ENCODE measurements at regions not wholly inside any gene's neighbourhood (a gene's known extent, or its start where the extent isn't known, plus 50 kb on each side); places are given as distances from the start of the nearest gene placed in this dataset.

GRCh38 chrX:131646106-131646505 is 102.2 kb downstream of the OR13H1 start:
- TF ChIP-seq CTCF (IDR thresholded peaks at IDR 0.05): no peak
- no peak for TF ChIP-seq SMC3 (IDR thresholded peaks at IDR 0.05; ENCODE audit: low read depth, low read length)
- TF ChIP-seq GABPA (IDR thresholded peaks at IDR 0.05; ENCODE audit: low read depth): no peak
- no peak for TF ChIP-seq MAX (IDR thresholded peaks at IDR 0.05; ENCODE audit: low read depth)
- TF ChIP-seq MXI1 (IDR thresholded peaks at IDR 0.05; ENCODE audit: low read depth, low read length): no peak

Measured in SK-N-SH (cell line).